ENCODE measurements at regions not wholly inside any gene's neighbourhood (a gene's known extent, or its start where the extent isn't known, plus 50 kb on each side); places are given as distances from the start of the nearest gene placed in this dataset.

GRCh38 chr4:180610324-180610723 is 1632.9 kb upstream of the TENM3 start:
- Histone ChIP-seq H3K4me1 (ENCODE audit: insufficient read depth, low read length) (no peaks in the 10 kb centered on the region), H3K36me3 (ENCODE audit: insufficient read depth, low read length) (no peaks in the 10 kb centered on the region), H3K27ac (ENCODE audit: low read length) (no peak overlapping the region), H2AFZ (ENCODE audit: low read depth, low read length) (no peak overlapping the region), H3K9me3 (ENCODE audit: insufficient read depth, low read length, severe bottlenecking) (no peaks in the 10 kb centered on the region), H3K4me2 (ENCODE audit: insufficient read depth, low read length) (no peak overlapping the region), H3K9ac (ENCODE audit: low read depth, low read length) (no peak overlapping the region), H3K27me3 (ENCODE audit: insufficient read depth, low read length, poor library complexity) (no peaks in the 10 kb centered on the region), H3K79me2 (ENCODE audit: insufficient read depth, low read length) (no peaks in the 10 kb centered on the region), H4K20me1 (ENCODE audit: insufficient read depth, low read length) (no peaks in the 10 kb centered on the region), H3K4me3 (ENCODE audit: low read depth in 1 of 2, low read length in 2 of 2) (no peak overlapping the region)
- ATAC-seq (ENCODE audit: insufficient read depth, low read depth): no peak
- no peak for DNase-seq
- TF ChIP-seq, protein P1, sequence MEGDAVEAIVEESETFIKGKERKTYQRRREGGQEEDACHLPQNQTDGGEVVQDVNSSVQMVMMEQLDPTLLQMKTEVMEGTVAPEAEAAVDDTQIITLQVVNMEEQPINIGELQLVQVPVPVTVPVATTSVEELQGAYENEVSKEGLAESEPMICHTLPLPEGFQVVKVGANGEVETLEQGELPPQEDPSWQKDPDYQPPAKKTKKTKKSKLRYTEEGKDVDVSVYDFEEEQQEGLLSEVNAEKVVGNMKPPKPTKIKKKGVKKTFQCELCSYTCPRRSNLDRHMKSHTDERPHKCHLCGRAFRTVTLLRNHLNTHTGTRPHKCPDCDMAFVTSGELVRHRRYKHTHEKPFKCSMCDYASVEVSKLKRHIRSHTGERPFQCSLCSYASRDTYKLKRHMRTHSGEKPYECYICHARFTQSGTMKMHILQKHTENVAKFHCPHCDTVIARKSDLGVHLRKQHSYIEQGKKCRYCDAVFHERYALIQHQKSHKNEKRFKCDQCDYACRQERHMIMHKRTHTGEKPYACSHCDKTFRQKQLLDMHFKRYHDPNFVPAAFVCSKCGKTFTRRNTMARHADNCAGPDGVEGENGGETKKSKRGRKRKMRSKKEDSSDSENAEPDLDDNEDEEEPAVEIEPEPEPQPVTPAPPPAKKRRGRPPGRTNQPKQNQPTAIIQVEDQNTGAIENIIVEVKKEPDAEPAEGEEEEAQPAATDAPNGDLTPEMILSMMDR (IDR thresholded peaks at IDR 0.05; ENCODE audit: borderline replicate concordance, extremely low read depth, low read length, poor library complexity, severe bottlenecking): no peak
- TF ChIP-seq EZH2 (IDR thresholded peaks at IDR 0.05; ENCODE audit: borderline replicate concordance, low read depth, low read length, severe bottlenecking): no peak

DNA sequence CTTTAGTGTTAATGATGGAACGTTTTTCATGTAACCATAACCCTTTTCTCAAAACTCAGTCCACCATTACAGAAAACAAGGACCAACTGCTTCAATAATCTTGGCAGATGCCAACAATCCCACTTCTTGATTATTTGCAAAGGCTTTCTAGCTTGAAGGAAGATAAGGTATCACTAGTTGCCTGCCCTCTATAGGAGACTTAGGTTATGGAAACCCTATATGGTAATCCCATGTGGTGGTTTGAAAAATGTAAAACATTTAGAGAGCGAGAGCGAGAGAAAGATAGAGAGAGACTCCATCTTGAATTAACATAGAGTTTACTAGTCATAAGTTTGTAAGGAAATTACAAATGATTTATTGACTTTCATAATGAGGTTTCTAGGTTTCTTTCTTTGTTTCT is 1627.5 kb upstream of the TENM3 start:
- Histone ChIP-seq H3K79me2 (ENCODE audit: insufficient read depth, low read length) (no peaks in the 10 kb centered on the region), H4K20me1 (ENCODE audit: insufficient read depth, low read length) (no peaks in the 10 kb centered on the region), H3K27me3 (ENCODE audit: insufficient read depth, low read length, poor library complexity) (no peaks in the 10 kb centered on the region), H3K27ac (ENCODE audit: low read length) (no peak overlapping the region), H2AFZ (ENCODE audit: low read depth, low read length) (no peak overlapping the region), H3K36me3 (ENCODE audit: insufficient read depth, low read length) (no peaks in the 10 kb centered on the region), H3K4me1 (ENCODE audit: insufficient read depth, low read length) (peaks cover 18% of the 10 kb centered on the region; the same call in 1 of the 2 replicates), H3K4me2 (ENCODE audit: insufficient read depth, low read length) (no peak overlapping the region), H3K4me3 (ENCODE audit: low read depth in 1 of 2, low read length in 2 of 2) (no peak overlapping the region), H3K9ac (ENCODE audit: low read depth, low read length) (no peak overlapping the region), H3K9me3 (ENCODE audit: insufficient read depth, low read length, severe bottlenecking) (no peaks in the 10 kb centered on the region)
- DNase-seq: no peak
- TF ChIP-seq, protein P1 (IDR thresholded peaks at IDR 0.05; ENCODE audit: borderline replicate concordance, extremely low read depth, low read length, poor library complexity, severe bottlenecking): no peak
- no peak for TF ChIP-seq EZH2 (IDR thresholded peaks at IDR 0.05; ENCODE audit: borderline replicate concordance, low read depth, low read length, severe bottlenecking)
- no peak for ATAC-seq (ENCODE audit: insufficient read depth, low read depth)

- Histone ChIP-seq H3K79me2 (ENCODE audit: insufficient read depth, low read length) (no peaks in the 10 kb centered on the region), H3K36me3 (ENCODE audit: insufficient read depth, low read length) (no peaks in the 10 kb centered on the region), H3K27ac (ENCODE audit: low read length) (no peak overlapping the region), H3K4me1 (ENCODE audit: insufficient read depth, low read length) (peaks cover 18% of the 10 kb centered on the region; the same call in 1 of the 2 replicates), H3K27me3 (ENCODE audit: insufficient read depth, low read length, poor library complexity) (no peaks in the 10 kb centered on the region), H3K4me2 (ENCODE audit: insufficient read depth, low read length) (no peak overlapping the region), H2AFZ (ENCODE audit: low read depth, low read length) (no peak overlapping the region), H4K20me1 (ENCODE audit: insufficient read depth, low read length) (no peaks in the 10 kb centered on the region), H3K9me3 (ENCODE audit: insufficient read depth, low read length, severe bottlenecking) (no peaks in the 10 kb centered on the region), H3K4me3 (ENCODE audit: low read depth in 1 of 2, low read length in 2 of 2) (no peak overlapping the region), H3K9ac (ENCODE audit: low read depth, low read length) (no peak overlapping the region)
- TF ChIP-seq, protein P1 (IDR thresholded peaks at IDR 0.05; ENCODE audit: borderline replicate concordance, extremely low read depth, low read length, poor library complexity, severe bottlenecking): no peak
- TF ChIP-seq EZH2 (IDR thresholded peaks at IDR 0.05; ENCODE audit: borderline replicate concordance, low read depth, low read length, severe bottlenecking): no peak
- no peak for DNase-seq
- no peak for ATAC-seq (ENCODE audit: insufficient read depth, low read depth)
Observed at GRCh38 chr4:180617196-180617595, 1626.0 kb upstream of the TENM3 start.

DNA sequence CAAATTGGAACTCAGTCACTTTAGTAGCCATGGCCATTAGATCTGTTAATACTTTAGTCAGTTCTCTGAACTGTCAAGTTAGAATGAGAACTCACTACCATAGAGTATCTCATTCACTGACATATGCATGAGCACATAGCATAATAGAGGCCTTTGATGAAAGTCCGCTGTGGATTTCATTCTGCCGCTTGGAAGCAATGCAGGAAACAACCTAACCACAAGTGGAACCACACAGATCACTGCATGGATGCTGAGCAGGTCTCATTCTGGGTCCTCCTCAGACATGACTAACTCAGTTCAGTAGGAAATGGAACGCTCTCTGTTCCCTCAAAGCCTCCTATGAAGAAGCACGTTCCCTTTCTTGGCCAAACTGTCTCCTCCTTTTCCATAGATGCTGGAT is 1624.8 kb upstream of the TENM3 start:
- Histone ChIP-seq H3K27me3 (ENCODE audit: insufficient read depth, low read length, poor library complexity) (no peaks in the 10 kb centered on the region), H2AFZ (ENCODE audit: low read depth, low read length) (no peak overlapping the region), H3K4me1 (ENCODE audit: insufficient read depth, low read length) (peaks cover 18% of the 10 kb centered on the region; the same call in 1 of the 2 replicates), H4K20me1 (ENCODE audit: insufficient read depth, low read length) (no peaks in the 10 kb centered on the region), H3K9me3 (ENCODE audit: insufficient read depth, low read length, severe bottlenecking) (no peaks in the 10 kb centered on the region), H3K79me2 (ENCODE audit: insufficient read depth, low read length) (no peaks in the 10 kb centered on the region), H3K36me3 (ENCODE audit: insufficient read depth, low read length) (no peaks in the 10 kb centered on the region), H3K27ac (ENCODE audit: low read length) (no peak overlapping the region), H3K4me2 (ENCODE audit: insufficient read depth, low read length) (no peak overlapping the region), H3K9ac (ENCODE audit: low read depth, low read length) (no peak overlapping the region), H3K4me3 (ENCODE audit: low read depth in 1 of 2, low read length in 2 of 2) (no peak overlapping the region)
- ATAC-seq (ENCODE audit: insufficient read depth, low read depth) (peak; percentile 99), DNase-seq (peak; percentile 73)
- TF ChIP-seq EZH2 (IDR thresholded peaks at IDR 0.05; ENCODE audit: borderline replicate concordance, low read depth, low read length, severe bottlenecking): no peak
- TF ChIP-seq, protein P1 (IDR thresholded peaks at IDR 0.05; ENCODE audit: borderline replicate concordance, extremely low read depth, low read length, poor library complexity, severe bottlenecking): no peak
